ENCODE measurements at regions not wholly inside any gene's neighbourhood (a gene's known extent, or its start where the extent isn't known, plus 50 kb on each side); places are given as distances from the start of the nearest gene placed in this dataset.

DNA sequence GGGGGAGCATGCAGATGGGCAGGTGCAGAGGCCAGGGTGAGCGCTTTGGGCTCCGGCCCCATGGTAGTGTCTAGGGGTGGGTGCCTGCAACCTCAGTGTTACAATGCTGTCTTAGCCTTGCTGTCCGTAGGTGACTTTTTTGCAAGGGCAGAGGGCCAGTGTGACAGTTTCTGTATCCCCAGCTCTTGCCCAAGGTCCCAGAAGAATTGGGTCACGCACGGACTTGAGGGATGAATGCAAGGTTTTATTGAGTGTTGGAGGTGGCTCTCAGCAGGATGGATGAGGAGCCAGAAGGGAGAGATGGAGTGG, 492.5 kb downstream of the AGTPBP1 start:
- no peaks in the 10 kb centered on the region for H3K4me1 ChIP-seq (ENCODE audit: control insufficient read depth in 4 of 4, insufficient read depth in 4 of 4, low read length in 3 of 4)
- no peak overlapping the region for H3K9ac ChIP-seq (ENCODE audit: low read depth in 1 of 2, low read length in 2 of 2)
- H3K36me3 ChIP-seq (ENCODE audit: control insufficient read depth in 4 of 4, insufficient read depth in 3 of 4, low read depth in 1 of 4, low read length in 3 of 4), result no peaks in the 10 kb centered on the region
- H3K27ac ChIP-seq (ENCODE audit: low read depth in 1 of 2, low read length in 2 of 2), result no peak overlapping the region
- DNase-seq (ENCODE audit: low spot score), result no peak
- H3K27me3 ChIP-seq (ENCODE audit: control insufficient read depth in 4 of 4, insufficient read depth in 4 of 4, low read length in 3 of 4), result peaks cover 0 to 2% (median 0%) of the 10 kb centered on the region in 4 donors
- no peak for TF ChIP-seq JUND (IDR thresholded peaks at IDR 0.05)
- TF ChIP-seq EGR1 (IDR thresholded peaks at IDR 0.05; ENCODE audit: low read depth in 2 of 2), result no peak
- no peak for TF ChIP-seq NR2F2 (IDR thresholded peaks at IDR 0.05)
- no peak for TF ChIP-seq HNF4G (IDR thresholded peaks at IDR 0.05)
- no peak for TF ChIP-seq YY1 (IDR thresholded peaks at IDR 0.05)
- no peak for TF ChIP-seq RXRA (IDR thresholded peaks at IDR 0.05)
- TF ChIP-seq, protein P1, sequence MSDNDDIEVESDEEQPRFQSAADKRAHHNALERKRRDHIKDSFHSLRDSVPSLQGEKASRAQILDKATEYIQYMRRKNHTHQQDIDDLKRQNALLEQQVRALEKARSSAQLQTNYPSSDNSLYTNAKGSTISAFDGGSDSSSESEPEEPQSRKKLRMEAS (IDR thresholded peaks at IDR 0.05), result no peak
- TF ChIP-seq, protein P2, sequence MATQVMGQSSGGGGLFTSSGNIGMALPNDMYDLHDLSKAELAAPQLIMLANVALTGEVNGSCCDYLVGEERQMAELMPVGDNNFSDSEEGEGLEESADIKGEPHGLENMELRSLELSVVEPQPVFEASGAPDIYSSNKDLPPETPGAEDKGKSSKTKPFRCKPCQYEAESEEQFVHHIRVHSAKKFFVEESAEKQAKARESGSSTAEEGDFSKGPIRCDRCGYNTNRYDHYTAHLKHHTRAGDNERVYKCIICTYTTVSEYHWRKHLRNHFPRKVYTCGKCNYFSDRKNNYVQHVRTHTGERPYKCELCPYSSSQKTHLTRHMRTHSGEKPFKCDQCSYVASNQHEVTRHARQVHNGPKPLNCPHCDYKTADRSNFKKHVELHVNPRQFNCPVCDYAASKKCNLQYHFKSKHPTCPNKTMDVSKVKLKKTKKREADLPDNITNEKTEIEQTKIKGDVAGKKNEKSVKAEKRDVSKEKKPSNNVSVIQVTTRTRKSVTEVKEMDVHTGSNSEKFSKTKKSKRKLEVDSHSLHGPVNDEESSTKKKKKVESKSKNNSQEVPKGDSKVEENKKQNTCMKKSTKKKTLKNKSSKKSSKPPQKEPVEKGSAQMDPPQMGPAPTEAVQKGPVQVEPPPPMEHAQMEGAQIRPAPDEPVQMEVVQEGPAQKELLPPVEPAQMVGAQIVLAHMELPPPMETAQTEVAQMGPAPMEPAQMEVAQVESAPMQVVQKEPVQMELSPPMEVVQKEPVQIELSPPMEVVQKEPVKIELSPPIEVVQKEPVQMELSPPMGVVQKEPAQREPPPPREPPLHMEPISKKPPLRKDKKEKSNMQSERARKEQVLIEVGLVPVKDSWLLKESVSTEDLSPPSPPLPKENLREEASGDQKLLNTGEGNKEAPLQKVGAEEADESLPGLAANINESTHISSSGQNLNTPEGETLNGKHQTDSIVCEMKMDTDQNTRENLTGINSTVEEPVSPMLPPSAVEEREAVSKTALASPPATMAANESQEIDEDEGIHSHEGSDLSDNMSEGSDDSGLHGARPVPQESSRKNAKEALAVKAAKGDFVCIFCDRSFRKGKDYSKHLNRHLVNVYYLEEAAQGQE (IDR thresholded peaks at IDR 0.05), result no peak
- TF ChIP-seq CTCF (IDR thresholded peaks at IDR 0.05; ENCODE audit: low read depth, low read length, missing input control), result no peak
- no peak for TF ChIP-seq TAF1 (conservative IDR thresholded peaks at IDR 0.05)
- TF ChIP-seq FOXA2 (IDR thresholded peaks at IDR 0.05), result no peak
- TF ChIP-seq FOXA1 (IDR thresholded peaks at IDR 0.05), result no peak
- TF ChIP-seq ATF3 (IDR thresholded peaks at IDR 0.05), result no peak
- no peak for TF ChIP-seq HNF4A (conservative IDR thresholded peaks at IDR 0.05)
- TF ChIP-seq, protein P3, sequence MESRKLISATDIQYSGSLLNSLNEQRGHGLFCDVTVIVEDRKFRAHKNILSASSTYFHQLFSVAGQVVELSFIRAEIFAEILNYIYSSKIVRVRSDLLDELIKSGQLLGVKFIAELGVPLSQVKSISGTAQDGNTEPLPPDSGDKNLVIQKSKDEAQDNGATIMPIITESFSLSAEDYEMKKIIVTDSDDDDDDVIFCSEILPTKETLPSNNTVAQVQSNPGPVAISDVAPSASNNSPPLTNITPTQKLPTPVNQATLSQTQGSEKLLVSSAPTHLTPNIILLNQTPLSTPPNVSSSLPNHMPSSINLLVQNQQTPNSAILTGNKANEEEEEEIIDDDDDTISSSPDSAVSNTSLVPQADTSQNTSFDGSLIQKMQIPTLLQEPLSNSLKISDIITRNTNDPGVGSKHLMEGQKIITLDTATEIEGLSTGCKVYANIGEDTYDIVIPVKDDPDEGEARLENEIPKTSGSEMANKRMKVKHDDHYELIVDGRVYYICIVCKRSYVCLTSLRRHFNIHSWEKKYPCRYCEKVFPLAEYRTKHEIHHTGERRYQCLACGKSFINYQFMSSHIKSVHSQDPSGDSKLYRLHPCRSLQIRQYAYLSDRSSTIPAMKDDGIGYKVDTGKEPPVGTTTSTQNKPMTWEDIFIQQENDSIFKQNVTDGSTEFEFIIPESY (IDR thresholded peaks at IDR 0.05), result no peak
- no peak for TF ChIP-seq SP1 (IDR thresholded peaks at IDR 0.05)
- no peak for TF ChIP-seq GABPA (IDR thresholded peaks at IDR 0.05 in 1 of 2, conservative IDR thresholded peaks at IDR 0.05 in 1 of 2)
- no peak for TF ChIP-seq RAD21 (IDR thresholded peaks at IDR 0.05)
- no peaks in the 10 kb centered on the region for H3K9me3 ChIP-seq (ENCODE audit: control insufficient read depth in 4 of 4, low read length in 3 of 4)
- H3K4me3 ChIP-seq (ENCODE audit: low read depth in 1 of 3, low read length in 3 of 3), result no peak overlapping the region
- WGBS, result 76% methylated on average over 5 of the region's 5 CpGs
